Endothelial cell of umbilical vein (primary cell): ENCODE measurements at regions not wholly inside any gene's neighbourhood (a gene's known extent, or its start where the extent isn't known, plus 50 kb on each side); places are given as distances from the start of the nearest gene placed in this dataset.

Experiments
- MYC ChIP-seq: IDR thresholded peaks from one replicate; pipeline ENCODE4 v1.6.1; 2011; ENCODE audit warnings: mild to moderate bottlenecking, low read depth, low read length
- POLR2AphosphoS5 ChIP-seq: IDR thresholded peaks from 2 replicates; pipeline ENCODE4 v1.6.1; 2012; ENCODE audit warnings: low read depth, mild to moderate bottlenecking, control low read depth, low read length, moderate library complexity; ENCODE audit not compliant: insufficient read depth

GRCh38 chr1:232872284-232872683 lies 67.1 kb downstream of the MAP10 start:
- no peak for TF ChIP-seq POLR2AphosphoS5
- no peak for TF ChIP-seq MYC
